Epithelial cell of proximal tubule (primary cell): ENCODE measurements at regions not wholly inside any gene's neighbourhood (a gene's known extent, or its start where the extent isn't known, plus 50 kb on each side); places are given as distances from the start of the nearest gene placed in this dataset.

Experiments used
- DNase-seq: peaks from one replicate; pipeline ENCODE4 v3.0.0-alpha.2; 2011; ENCODE audit warnings: low read depth
- H3K4me3 ChIP-seq: 2 replicates; pipeline ENCODE4 v1.5.1; 2011; ENCODE audit warnings: low read depth, mild to moderate bottlenecking, low read length
- CTCF ChIP-seq: conservative IDR thresholded peaks from 2 replicates; pipeline ENCODE4 v1.5.1; 2012; ENCODE audit warnings: low read depth, mild to moderate bottlenecking, low read length

- TF ChIP-seq CTCF = no peak
- H3K4me3 ChIP-seq = no peak overlapping the region
- no peak for DNase-seq
Measured at GRCh38 chr15:95210436-95210981, 979.1 kb downstream of the MCTP2 start.

- no peak for DNase-seq
- no peak for TF ChIP-seq CTCF
- H3K4me3 ChIP-seq = no peak overlapping the region
Measured at GRCh38 chr15:95215017-95215416, 983.7 kb downstream of the MCTP2 start.

DNA sequence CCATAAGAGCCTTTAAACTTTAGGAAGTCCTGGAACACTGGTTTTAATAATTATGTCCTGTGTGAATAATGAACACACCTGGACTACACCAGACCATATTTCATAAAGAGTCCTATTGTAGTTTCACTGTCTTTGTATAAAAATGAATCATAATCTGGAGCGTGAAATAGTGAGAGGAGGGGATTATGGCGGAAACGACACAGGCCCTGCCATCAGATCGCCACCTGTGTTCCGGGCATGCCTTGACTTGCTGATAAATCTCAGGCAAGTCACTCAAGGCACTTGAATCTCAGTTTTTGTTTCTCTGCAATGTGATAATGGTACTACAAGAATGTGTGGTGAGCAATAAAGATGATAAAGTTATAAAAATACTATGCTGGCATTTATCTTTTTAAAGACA is 995.5 kb downstream of the MCTP2 start:
- DNase-seq = no peak
- TF ChIP-seq CTCF = no peak
- H3K4me3 ChIP-seq = no peak overlapping the region

DNA sequence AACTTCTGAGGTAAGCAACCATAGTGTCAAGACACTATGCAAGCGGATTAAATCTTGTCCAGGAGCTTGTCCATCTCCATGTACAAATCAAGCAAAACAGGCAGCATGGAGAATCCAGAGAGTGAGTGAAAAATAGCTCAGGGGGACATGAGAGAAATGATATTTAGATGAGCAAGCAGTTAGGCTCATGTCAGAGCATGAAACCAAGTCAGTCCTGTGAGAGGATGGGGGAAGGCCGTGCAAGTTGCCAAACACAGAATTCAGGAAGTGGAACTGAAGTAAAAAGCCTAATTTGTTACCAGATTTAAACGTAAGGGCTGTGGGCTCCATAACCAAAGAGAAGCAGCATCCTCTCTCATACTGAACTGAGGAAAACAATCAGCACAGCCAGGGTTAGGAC is 995.9 kb downstream of the MCTP2 start:
- no peak overlapping the region for H3K4me3 ChIP-seq
- no peak for TF ChIP-seq CTCF
- no peak for DNase-seq

DNA sequence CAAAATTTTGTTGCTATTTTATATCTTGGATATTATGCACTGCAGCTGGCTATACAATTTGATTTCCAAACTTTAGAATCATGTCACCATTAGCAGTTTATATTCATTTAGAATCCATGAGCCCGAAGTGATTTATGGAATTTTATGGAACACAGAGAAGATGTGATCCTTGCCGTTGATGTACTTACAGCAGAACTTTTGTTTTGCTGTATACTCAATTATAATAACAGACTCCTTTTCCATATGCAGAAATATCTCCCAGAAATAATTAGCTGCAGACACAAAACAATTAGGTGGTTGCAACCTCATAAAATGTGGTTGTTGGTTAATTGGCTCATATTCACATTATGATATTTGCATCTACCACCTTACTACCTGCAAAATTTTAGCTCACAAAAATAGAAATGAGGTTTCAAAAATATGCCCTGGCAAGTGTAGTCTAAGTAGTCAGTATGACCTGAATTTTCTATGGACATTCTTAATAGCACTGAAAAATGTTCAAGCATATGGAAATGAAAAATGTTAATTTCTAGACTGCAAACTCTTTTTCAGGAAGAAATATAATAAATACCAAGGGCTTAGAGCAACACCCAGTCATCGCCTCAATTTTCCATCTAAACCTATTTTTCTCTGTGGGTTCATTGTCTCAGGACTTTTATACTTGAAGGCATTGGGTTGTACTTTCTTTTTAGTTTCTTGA is 997.6 kb downstream of the MCTP2 start:
- no peak for TF ChIP-seq CTCF
- H3K4me3 ChIP-seq = no peak overlapping the region
- DNase-seq = no peak

DNA sequence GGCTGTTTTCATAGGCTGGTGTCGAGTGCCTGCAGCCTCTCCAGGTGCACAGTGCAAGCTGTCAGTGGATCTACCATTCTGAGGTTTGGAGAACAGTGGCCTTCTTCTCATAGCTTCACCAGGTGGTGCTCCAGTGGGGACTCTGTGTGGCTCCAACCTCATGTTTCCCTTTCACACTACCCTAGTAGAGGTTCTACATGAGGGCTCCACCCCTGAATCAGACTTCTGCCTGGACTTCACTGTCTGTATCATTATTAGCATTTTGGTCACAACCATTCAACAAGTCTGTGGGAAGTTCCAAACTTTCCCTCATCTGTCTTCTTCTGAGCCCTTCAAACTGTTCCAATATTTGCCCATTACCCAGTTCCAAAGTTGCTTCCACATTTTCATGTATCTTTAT is 1003.7 kb downstream of the MCTP2 start:
- no peak overlapping the region for H3K4me3 ChIP-seq
- no peak for TF ChIP-seq CTCF
- no peak for DNase-seq
